HepG2 (cell line): ENCODE measurements at regions not wholly inside any gene's neighbourhood (a gene's known extent, or its start where the extent isn't known, plus 50 kb on each side); places are given as distances from the start of the nearest gene placed in this dataset.

ENCODE experiments used
- ATAC-seq: fragments of 200-7000 bp; cut with Tn5 transposase; 3 replicates; pipeline ENCODE4 v1.9.1; 2020; ENCODE audit warnings: mild to moderate bottlenecking, moderate library complexity
- BruUV-seq: library from RNA; stranded (reverse); fragments of 400-500 nt; replicated peaks from 2 replicates; lab custom pipeline; 2021; lab: Mats Ljungman, UMichigan
- CTCF ChIA-PET: fragments of 300-600 bp; formaldehyde crosslinking; extraction: SDS; loops from one replicate; lab custom pipeline; 2021; ENCODE audit warnings: low total read pairs, inconsistent platforms, low intra/inter-chr PET ratio; lab: Yijun Ruan, JAX
- POLR2A ChIA-PET: fragments of 350-600 bp; sonication (Branson Sonifier 250); formaldehyde crosslinking; loops from one replicate; lab custom pipeline; 2020; ENCODE audit warnings: antibody characterized with exemption, inconsistent platforms; lab: Yijun Ruan, JAX
- DNase-seq: peaks from one replicate; pipeline ENCODE4 v3.0.0-alpha.2; 2015; ENCODE audit warnings: low spot score
- FAIRE-seq: peaks from 3 replicates; lab custom pipeline; 2011; peaks lifted over from hg19 to GRCh38; lab: Jason Lieb, UNC
- H2AFZ ChIP-seq: one replicate; pipeline ENCODE4 v1.6.1; 2011; ENCODE audit warnings: low read length, inconsistent platforms
- H3K27ac ChIP-seq: fragments of 300-600 bp; 3 replicates; pipeline ENCODE4 v1.8.0; 2011; ENCODE audit warnings: mixed run types, mild to moderate bottlenecking, mixed read lengths, low read length, inconsistent platforms; ENCODE audit not compliant: insufficient read depth; ENCODE audit errors: extremely low read length
- H3K27me3 ChIP-seq, 2 experiments: fragments of 200-600 bp in 1 of 2; 2 replicates in 1 of 2; 3 replicates in 1 of 2; pipeline versions ENCODE4 v1.6.0 to v1.8.0; 2011; ENCODE audit warnings: low read length in 2 of 2, mild to moderate bottlenecking in 2 of 2, moderate library complexity in 2 of 2, inconsistent platforms in 1 of 2; ENCODE audit not compliant: insufficient read depth in 2 of 2, control insufficient read depth in 1 of 2
- H3K36me3 ChIP-seq, 2 experiments: fragments of 200-600 bp in 1 of 2; replicated peaks in 1 of 2; 2 replicates in 1 of 2; 3 replicates in 1 of 2; pipeline versions ENCODE4 v1.5.1 to v1.8.0; 2011; ENCODE audit warnings: low read length in 2 of 2, inconsistent platforms in 1 of 2; ENCODE audit not compliant: insufficient read depth in 2 of 2, control insufficient read depth in 1 of 2
- H3K4me1 ChIP-seq: 2 replicates; pipeline ENCODE4 v1.5.1; 2012; ENCODE audit warnings: low read length, inconsistent platforms; ENCODE audit not compliant: insufficient read depth
- H3K4me2 ChIP-seq: 2 replicates; pipeline ENCODE4 v1.6.0; 2011; ENCODE audit warnings: low read depth, low read length, inconsistent platforms
- H3K4me3 ChIP-seq, 3 experiments: fragments of 200-600 bp in 1 of 3; sonication (generic), shearing (Covaris generic) in 1 of 3; replicated peaks in 1 of 3; 2 replicates each; pipeline ENCODE4 v1.5.1; 2011 to 2016; ENCODE audit warnings: low read length in 3 of 3, inconsistent platforms in 2 of 3, low read depth in 2 of 3, mild to moderate bottlenecking in 2 of 3, control low read depth in 1 of 3, mixed read lengths in 1 of 3; ENCODE audit not compliant: insufficient read depth in 1 of 3
- H3K79me2 ChIP-seq: one replicate; pipeline ENCODE4 v1.6.1; 2011; ENCODE audit warnings: low read length, inconsistent platforms; ENCODE audit not compliant: insufficient read depth
- H3K9ac ChIP-seq: 2 replicates; pipeline ENCODE4 v1.6.0; 2011; ENCODE audit warnings: mild to moderate bottlenecking, low read depth, low read length, inconsistent platforms; ENCODE audit not compliant: insufficient read depth
- H3K9me3 ChIP-seq: 2 replicates; pipeline ENCODE4 v1.5.1; 2012; ENCODE audit warnings: mild to moderate bottlenecking, low read length
- H4K20me1 ChIP-seq: 2 replicates; pipeline ENCODE4 v1.6.0; 2011; ENCODE audit warnings: inconsistent platforms, mild to moderate bottlenecking, low read length, moderate library complexity; ENCODE audit not compliant: insufficient read depth
- CREB1 ChIP-seq, 2 experiments: fragments of 450-650 bp in 1 of 2; IDR thresholded peaks; 2 replicates each; pipeline ENCODE4 v1.6.1; 2016 to 2017; ENCODE audit warnings: control low read depth in 1 of 2, mild to moderate bottlenecking in 1 of 2, missing compliant biosample characterization in 1 of 2, missing genetic modification characterization in 1 of 2
- JDP2 ChIP-seq: sonication (generic); formaldehyde crosslinking; IDR thresholded peaks from 2 replicates; pipeline ENCODE4 v1.8.1; 2022; ENCODE audit warnings: missing genetic modification reagents, borderline replicate concordance
- MAFF ChIP-seq: IDR thresholded peaks from 2 replicates; pipeline ENCODE4 v1.6.1; 2011; ENCODE audit warnings: low read depth, low read length, improper control_type of control experiment
- MAFK ChIP-seq, 2 experiments: IDR thresholded peaks in 1 of 2; conservative IDR thresholded peaks in 1 of 2; 2 replicates each; pipeline ENCODE4 v1.6.1; 2011; ENCODE audit warnings: improper control_type of control experiment in 2 of 2, low read length in 2 of 2
- WGBS: methylation state at CpG from one replicate; pipeline ENCODE4 v1.1.6; 2017; ENCODE audit warnings: low lambda C conversion rate; 5-methylcytosine and 5-hydroxymethylcytosine counted together
- in situ Hi-C: cut with HindIII; loops from 2 replicates; pipeline ENCODE4 v1.10.0; 2017; ENCODE audit warnings: low pct_unique_long_range_greater_than_20kb; ENCODE audit not compliant: extremely low pct_ligation_motif_present
- intact Hi-C: fragments of 100-400 bp; cut with micrococcal nuclease; formaldehyde crosslinking; loops from one replicate; pipeline ENCODE4 v1.10.0; 2022; ENCODE audit not compliant: unreplicated experiment
- TF ChIP-seq, protein P1 (sequence below): IDR thresholded peaks from 2 replicates; pipeline ENCODE4 v1.6.1; 2016; ENCODE audit warnings: missing genetic modification reagents, missing compliant biosample characterization

DNA sequence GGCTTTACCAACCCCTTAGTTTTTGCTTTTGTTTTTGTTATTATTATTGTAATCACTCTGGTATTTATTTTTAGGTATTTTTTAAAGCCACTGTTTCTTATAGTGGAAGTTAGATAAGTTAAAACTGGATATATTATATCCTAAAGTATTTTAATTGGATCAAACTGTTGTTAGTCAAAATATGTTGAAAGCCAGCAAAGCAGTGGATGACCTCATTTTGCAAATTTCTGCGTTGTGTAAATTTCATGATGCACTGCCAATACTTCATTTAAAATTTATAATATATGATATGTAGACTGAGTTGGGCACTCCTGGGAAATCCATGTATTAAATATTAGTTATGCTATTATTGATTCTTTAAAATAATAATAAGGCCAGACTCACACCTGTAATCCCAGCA is 661.7 kb upstream of the NRXN1 start:
- no TSS peak for BruUV-seq
- intact Hi-C loops (no loop called here), in situ Hi-C loops (no loop called here)
- no peak for FAIRE-seq
- Histone ChIP-seq H3K27ac (no peak overlapping the region), H4K20me1 (no peaks in the 10 kb centered on the region), H3K4me2 (no peak overlapping the region), H3K4me1 (peaks cover 11% of the 10 kb centered on the region), H3K4me3 (no peak overlapping the region), H3K9ac (no peak overlapping the region), H3K27me3 (no peaks in the 10 kb centered on the region), H2AFZ (no peak overlapping the region), H3K79me2 (no peaks in the 10 kb centered on the region), H3K36me3 (no peaks in the 10 kb centered on the region), H3K9me3 (no peaks in the 10 kb centered on the region)
- POLR2A ChIA-PET = no interaction called here
- no peak for ATAC-seq
- CTCF ChIA-PET = no interaction called here
- 41% methylated on average over 1 of the region's 1 CpG for WGBS
- no peak for DNase-seq
- TF ChIP-seq CREB1 (IDR thresholded peaks at IDR 0.05) (no peak), CREB1 (CRISPR knock-in tag; IDR thresholded peaks at IDR 0.05) (no peak), JDP2 (no peak)

DNA sequence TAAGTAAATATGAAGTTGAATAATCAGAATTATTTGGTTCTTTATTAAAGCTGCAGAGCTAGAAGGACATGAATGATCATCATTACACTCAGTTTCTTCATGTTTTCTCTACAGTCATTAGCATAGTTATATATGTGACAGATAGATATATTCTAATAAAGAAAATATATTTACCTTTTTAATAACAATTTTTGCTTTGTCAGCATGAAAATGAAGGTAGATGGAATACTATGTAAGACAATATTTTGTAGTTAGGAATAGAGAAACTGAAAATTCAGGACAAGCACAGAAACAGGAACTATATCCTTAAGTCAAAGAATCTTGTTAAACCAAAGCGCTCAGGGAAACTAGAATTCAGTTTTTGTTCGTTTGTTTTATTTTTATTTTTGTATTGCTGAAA is 649.9 kb upstream of the NRXN1 start:
- Histone ChIP-seq H3K27me3 (no peaks in the 10 kb centered on the region), H3K4me2 (no peak overlapping the region), H3K4me1 (no peaks in the 10 kb centered on the region), H3K36me3 (no peaks in the 10 kb centered on the region), H3K27ac (no peak overlapping the region), H3K9ac (no peak overlapping the region), H3K9me3 (peaks cover 16% of the 10 kb centered on the region), H2AFZ (no peak overlapping the region), H4K20me1 (no peaks in the 10 kb centered on the region), H3K4me3 (no peak overlapping the region), H3K79me2 (no peaks in the 10 kb centered on the region)
- CTCF ChIA-PET = no interaction called here
- 4% methylated on average over 2 of the region's 2 CpGs for WGBS
- no peak for ATAC-seq
- no peak for DNase-seq
- TF ChIP-seq, protein P1, sequence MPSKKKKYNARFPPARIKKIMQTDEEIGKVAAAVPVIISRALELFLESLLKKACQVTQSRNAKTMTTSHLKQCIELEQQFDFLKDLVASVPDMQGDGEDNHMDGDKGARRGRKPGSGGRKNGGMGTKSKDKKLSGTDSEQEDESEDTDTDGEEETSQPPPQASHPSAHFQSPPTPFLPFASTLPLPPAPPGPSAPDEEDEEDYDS (CRISPR knock-in tag) = no peak
- peak; percentile 88 for TF ChIP-seq MAFF
- TF ChIP-seq MAFK (conservative IDR thresholded peaks at IDR 0.05 in 1 of 2, IDR thresholded peaks at IDR 0.05 in 1 of 2; ENCODE audit: low read length in 2 of 2) = peak; percentile 86 to 95
- BruUV-seq = no TSS peak
- FAIRE-seq = no peak
- intact Hi-C loops = no loop called here
- POLR2A ChIA-PET = no interaction called here
- in situ Hi-C loops = no loop called here
